T-helper 2 cell treated with Interferon-gamma antibody and Interleukin-4, amounts not matched to agents 5 μg/mL and 100 μg/mL, for 36 hours (primary cell): ENCODE measurements at regions not wholly inside any gene's neighbourhood (a gene's known extent, or its start where the extent isn't known, plus 50 kb on each side); places are given as distances from the start of the nearest gene placed in this dataset.
A peak's percentile ranks its signal among the peaks of the same experiment; 100 is the strongest.

Experiments
- DNase-seq: peaks from one replicate; pipeline ENCODE4 v3.0.0; 2021; ENCODE audit warnings: low spot score
- H3K27ac Mint-ChIP-seq: one replicate; pipeline ENCODE4 v1.8.0; 2021; ENCODE audit warnings: mild to moderate bottlenecking, mixed read lengths
- H3K27me3 Mint-ChIP-seq: one replicate; pipeline ENCODE4 v1.8.0; 2021; ENCODE audit warnings: low read depth, mixed read lengths
- H3K36me3 Mint-ChIP-seq: one replicate; pipeline ENCODE4 v1.8.0; 2021; ENCODE audit warnings: low read depth, mixed read lengths
- H3K4me1 Mint-ChIP-seq: one replicate; pipeline ENCODE4 v1.8.0; 2021; ENCODE audit warnings: low read depth, mixed read lengths
- H3K4me3 Mint-ChIP-seq: one replicate; pipeline ENCODE4 v1.8.0; 2022; ENCODE audit warnings: mild to moderate bottlenecking, moderate library complexity, mixed read lengths
- H3K9me3 Mint-ChIP-seq: one replicate; pipeline ENCODE4 v1.8.0; 2021; ENCODE audit warnings: mixed read lengths

DNA sequence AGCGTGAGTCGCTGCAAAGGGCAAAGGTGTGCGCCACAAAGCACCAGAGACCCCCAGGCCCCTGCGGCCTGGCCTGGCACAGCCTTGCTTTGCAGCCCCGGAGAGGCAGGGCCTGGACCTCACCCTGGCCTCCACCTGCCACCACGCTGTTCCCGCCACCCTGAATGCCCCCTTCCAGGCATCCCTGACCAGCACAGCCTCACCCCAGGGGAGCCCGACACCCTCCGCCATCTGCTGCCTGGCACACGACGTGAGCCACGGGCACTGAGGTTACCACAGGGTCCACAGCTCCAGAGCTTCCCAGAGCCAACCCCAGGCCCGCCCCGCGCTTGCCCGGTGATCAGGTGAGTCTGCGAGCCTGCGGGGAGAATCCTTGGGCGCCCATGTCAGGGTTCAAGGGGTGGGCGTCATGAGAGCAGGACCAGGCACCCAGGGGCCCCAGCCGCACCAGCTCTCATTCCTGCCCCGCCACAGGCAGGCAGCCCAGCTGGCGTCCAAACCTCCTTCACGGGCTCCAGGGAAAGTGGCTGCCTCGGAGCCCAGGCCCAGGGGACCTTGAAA, 171.3 kb downstream of the BRD1 start:
- DNase-seq, result no peak

DNA sequence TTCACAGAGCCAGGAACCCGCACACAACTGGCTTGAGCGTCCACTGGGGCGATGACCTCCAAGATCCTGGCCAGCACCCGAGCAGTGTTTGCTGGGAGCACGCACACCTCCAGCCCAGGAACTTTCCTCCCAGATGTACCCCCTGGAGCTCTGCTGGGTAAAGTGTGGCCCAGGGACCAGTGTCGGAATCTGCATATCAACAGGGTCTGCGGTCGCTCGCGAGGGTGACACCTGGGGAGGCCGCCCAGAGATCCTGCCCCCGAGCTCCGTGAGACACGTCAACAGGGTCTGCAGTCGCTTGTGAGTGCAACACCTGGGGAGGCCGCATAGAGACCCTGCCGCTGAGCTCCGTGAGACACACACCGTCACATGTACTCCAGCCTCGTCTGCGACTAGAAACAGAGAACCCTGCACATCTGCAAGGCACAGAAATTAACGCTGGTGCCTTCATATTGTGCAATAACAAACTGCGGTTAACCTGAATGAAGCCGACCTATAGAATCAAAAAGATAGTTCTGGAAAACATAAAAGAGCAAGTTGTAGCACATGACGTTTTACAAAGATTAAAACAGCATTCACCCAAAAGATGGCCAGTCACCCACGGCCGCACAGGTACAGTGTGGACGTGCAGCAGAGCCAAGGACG, 172.4 kb downstream of the BRD1 start:
- Mint-ChIP-seq H3K27ac (no peak overlapping the region), H3K9me3 (no peaks in the 10 kb centered on the region), H3K36me3 (peaks cover 25% of the 10 kb centered on the region), H3K4me1 (peaks cover 17% of the 10 kb centered on the region), H3K4me3 (peak overlapping the region; percentile 90), H3K27me3 (no peaks in the 10 kb centered on the region)
- no peak for DNase-seq

More for the DNA sequence above, 171.3 kb downstream of the BRD1 start:
- no peaks in the 10 kb centered on the region for H3K27me3 Mint-ChIP-seq
- peaks cover 17% of the 10 kb centered on the region for H3K4me1 Mint-ChIP-seq
- no peaks in the 10 kb centered on the region for H3K9me3 Mint-ChIP-seq
- H3K36me3 Mint-ChIP-seq, result peaks cover 21% of the 10 kb centered on the region
- peak overlapping the region; percentile 90 for H3K4me3 Mint-ChIP-seq
- no peak overlapping the region for H3K27ac Mint-ChIP-seq

DNA sequence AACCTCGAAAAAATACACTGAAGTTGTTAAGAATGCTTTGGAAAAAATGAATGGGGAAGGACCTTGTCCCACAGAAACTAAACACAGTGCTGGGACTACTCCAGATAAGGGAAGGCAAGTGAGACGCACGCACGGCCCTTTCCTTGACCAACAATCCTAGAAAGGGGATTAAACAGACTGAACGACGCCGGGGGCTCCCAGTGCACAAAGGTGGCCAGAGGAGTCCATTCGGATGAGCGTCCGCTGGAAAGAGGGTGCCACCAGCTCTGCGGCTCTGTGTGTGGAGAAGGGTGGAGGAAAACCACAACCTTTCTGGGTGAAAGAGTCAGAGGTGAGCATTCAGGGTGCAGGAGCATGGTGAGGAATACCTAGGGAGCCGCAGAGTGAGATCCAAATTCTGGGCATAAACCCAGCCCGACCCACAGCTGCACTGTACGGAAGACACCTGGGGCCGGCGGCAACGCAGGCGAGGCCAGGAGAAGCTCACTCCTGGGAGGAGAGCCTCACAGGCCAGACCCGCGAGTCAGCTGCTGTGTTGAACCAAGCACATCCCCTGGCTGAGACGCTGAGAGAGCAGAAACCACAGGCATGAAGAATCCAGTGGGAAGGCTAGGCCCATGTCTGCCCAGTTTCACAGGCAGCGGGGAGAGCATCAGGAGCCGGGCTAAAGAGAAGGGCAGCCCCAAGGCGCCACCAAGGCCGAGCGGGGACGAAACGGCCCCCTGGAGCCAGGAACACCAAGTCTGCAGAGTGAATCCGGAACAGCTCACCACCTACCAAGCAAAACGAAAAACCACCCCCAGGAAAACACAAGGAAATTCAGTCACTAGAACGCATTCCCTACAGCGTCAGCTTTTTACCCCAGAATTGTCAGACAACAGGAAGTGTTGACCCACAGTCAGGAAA, 177.1 kb downstream of the BRD1 start:
- H3K4me1 Mint-ChIP-seq, result peaks cover 7% of the 10 kb centered on the region
- H3K4me3 Mint-ChIP-seq, result no peak overlapping the region
- no peak for DNase-seq
- no peaks in the 10 kb centered on the region for H3K9me3 Mint-ChIP-seq
- H3K27me3 Mint-ChIP-seq, result no peaks in the 10 kb centered on the region
- H3K27ac Mint-ChIP-seq, result no peak overlapping the region
- H3K36me3 Mint-ChIP-seq, result peaks cover 20% of the 10 kb centered on the region

DNA sequence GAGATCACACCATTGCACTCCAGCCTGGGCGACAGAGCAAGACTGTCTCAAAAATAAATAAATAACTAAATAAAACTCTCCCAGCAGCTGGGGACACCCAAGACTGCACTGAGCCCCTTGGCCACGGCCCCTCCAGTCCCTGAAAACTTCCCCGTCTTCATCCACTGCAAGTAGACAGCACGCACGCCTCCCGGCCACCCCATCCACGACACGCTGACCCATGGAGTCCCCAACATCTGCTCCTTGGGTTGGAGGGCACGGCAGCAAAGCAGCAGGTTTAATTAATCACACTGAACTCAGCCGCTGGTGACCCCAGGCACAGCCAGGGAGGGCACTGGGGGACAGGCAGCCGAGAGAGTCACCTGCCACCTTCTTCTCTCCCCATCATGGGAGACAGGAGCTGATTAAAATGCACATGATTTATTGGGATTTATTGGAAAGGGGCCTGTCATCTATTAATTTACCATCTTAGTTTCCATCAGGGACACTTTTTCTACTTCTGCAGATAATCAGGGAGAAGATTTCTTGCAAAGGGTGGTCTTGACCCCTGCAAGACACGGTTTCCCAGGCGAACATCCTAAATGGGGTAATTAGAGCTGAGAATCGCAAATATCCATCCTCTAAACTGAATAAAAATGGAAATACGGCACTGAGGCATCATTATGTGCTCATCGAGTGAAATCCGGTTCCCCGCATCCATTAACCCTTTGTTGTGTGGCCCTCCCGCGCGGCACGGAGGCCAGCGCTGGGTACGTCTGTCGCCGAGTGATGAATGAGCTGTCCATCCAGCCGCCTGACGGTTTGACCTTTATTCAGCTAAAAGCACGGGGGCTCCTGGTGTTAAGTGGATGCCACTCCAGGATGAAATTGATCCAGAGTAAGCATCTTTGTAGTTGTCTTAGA, 178.3 kb downstream of the BRD1 start:
- no peak for DNase-seq
- Mint-ChIP-seq H3K4me3 (no peak overlapping the region), H3K27ac (no peak overlapping the region), H3K9me3 (no peaks in the 10 kb centered on the region), H3K36me3 (peaks cover 17% of the 10 kb centered on the region), H3K27me3 (no peaks in the 10 kb centered on the region), H3K4me1 (no peaks in the 10 kb centered on the region)

DNA sequence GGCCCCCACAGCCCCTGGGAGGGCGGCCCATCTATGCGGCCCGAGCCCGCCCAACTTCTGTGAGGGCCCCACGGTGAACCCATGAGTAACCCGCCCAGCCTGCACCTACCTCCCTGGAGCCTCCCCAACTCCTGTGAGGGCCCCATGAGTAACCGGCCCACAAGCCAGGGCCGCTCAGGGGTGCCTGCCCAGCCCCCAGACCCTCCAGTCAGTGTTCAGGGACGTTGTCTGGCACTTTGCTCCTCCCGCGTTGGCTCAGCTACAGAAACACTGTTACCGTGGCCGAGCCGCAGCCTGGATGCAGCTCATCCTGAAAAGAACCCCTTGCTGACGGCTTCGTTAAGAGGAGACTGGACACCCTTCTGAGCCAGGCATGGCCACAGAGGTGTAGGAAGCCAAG, 179.6 kb downstream of the BRD1 start:
- peaks cover 14% of the 10 kb centered on the region for H3K36me3 Mint-ChIP-seq
- no peaks in the 10 kb centered on the region for H3K9me3 Mint-ChIP-seq
- no peak for DNase-seq
- no peak overlapping the region for H3K4me3 Mint-ChIP-seq
- H3K4me1 Mint-ChIP-seq, result no peaks in the 10 kb centered on the region
- H3K27ac Mint-ChIP-seq, result no peak overlapping the region
- no peaks in the 10 kb centered on the region for H3K27me3 Mint-ChIP-seq

DNA sequence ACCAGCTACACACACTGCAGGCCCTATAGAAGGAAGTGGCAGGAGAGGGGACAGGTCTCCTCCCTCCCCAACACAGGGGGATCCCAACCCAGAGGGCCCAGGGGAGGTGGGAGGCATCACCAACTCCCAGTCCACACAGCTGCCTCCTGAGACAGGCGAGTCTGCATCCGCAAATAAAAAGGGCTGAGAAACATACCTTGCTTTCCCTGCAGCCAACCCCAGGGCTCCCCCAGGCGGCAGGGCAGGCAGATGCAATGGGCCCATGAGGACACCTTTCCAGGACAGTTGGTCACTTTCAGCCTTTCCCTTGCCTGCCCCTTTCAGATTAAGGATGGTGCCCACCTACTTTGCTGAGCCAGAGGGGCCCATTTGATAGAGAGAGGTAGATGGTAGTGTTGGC, 180.0 kb downstream of the BRD1 start:
- no peaks in the 10 kb centered on the region for H3K9me3 Mint-ChIP-seq
- no peak overlapping the region for H3K4me3 Mint-ChIP-seq
- no peak for DNase-seq
- no peak overlapping the region for H3K27ac Mint-ChIP-seq
- peaks cover 13% of the 10 kb centered on the region for H3K36me3 Mint-ChIP-seq
- H3K27me3 Mint-ChIP-seq, result no peaks in the 10 kb centered on the region
- H3K4me1 Mint-ChIP-seq, result no peaks in the 10 kb centered on the region

DNA sequence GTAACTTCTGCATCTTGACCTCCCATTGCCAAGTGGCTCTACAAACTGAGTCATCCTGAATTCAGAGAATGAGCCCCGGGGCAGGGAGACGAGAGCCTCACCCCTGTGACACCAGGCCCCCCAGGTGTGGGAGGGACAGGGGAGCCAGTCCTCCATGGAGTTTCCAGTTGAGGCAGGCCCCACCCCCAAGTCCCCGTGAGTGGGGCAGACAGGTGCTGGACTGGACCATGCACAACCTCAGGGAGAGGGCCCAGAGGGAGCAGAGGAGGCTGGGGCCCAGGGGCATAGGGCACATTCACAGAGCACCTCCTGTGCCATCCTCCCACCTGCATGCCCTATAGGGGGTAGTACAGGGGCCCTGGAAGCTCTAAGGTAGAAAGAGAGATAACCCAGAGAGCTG, 180.8 kb downstream of the BRD1 start:
- no peaks in the 10 kb centered on the region for H3K27me3 Mint-ChIP-seq
- no peak overlapping the region for H3K27ac Mint-ChIP-seq
- no peak overlapping the region for H3K4me3 Mint-ChIP-seq

DNA sequence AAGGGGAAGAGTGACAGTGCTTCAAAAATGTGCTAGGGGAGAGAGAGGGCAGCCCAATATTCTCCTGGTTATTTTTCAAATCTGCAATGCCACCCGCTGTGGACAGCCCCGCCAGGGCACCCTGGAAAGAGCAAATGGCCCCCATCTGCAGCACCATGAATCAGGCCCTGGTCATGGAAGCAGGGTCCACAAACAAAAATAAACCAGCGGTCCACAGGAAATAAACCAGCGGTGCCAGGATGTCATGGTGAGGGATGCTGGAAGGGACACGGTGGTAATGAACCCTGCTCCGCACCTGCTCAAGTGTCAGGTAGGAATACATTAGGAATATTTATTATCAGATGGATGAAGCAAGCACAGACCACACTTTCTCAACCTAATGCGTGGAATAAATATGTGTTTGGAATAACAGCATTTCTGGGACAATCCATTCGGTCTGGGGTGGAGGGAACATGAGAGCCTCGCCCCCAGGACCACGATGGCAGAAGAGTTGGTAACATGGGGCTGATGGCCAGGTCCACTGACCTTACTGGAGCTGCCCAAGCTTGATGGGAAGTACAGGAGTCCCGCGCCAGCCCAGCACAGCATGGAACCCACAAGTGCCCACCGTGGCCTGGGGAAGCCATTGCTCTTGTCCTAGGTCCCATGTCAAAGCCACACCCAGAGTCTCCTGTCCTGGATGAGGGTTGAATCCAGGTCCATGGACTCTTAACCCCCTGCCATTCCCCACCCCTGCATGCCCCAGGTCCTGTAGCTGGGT, 181.7 kb downstream of the BRD1 start:
- Mint-ChIP-seq H3K36me3 (peaks cover 11% of the 10 kb centered on the region), H3K4me3 (no peak overlapping the region), H3K27me3 (no peaks in the 10 kb centered on the region), H3K27ac (no peak overlapping the region), H3K4me1 (no peaks in the 10 kb centered on the region), H3K9me3 (no peaks in the 10 kb centered on the region)
- DNase-seq, result no peak

More for the DNA sequence above, 180.8 kb downstream of the BRD1 start:
- H3K9me3 Mint-ChIP-seq, result no peaks in the 10 kb centered on the region
- no peak for DNase-seq
- H3K4me1 Mint-ChIP-seq, result no peaks in the 10 kb centered on the region
- peaks cover 11% of the 10 kb centered on the region for H3K36me3 Mint-ChIP-seq

DNA sequence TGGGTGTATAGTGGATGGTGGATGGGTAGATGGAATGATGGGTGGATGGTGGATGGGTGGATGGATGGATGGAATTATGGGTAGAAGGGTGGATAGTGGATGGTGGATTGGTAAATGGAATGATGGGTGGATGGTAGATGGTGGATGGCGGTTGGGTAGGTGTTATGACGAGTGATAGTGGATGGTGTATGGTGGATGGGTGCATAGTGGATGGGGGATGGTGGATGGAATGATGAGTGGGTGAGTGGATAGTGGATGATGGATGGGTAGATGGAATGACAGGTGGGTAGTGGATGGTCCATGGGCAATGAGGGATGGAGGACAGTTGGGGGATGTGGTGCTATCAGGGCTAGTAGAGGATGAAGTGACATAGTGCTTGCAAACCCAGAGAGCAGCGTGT, 182.4 kb downstream of the BRD1 start:
- H3K4me3 Mint-ChIP-seq, result no peak overlapping the region
- no peaks in the 10 kb centered on the region for H3K9me3 Mint-ChIP-seq
- H3K36me3 Mint-ChIP-seq, result peaks cover 7% of the 10 kb centered on the region
- H3K27me3 Mint-ChIP-seq, result no peaks in the 10 kb centered on the region
- DNase-seq, result no peak
- no peak overlapping the region for H3K27ac Mint-ChIP-seq
- no peaks in the 10 kb centered on the region for H3K4me1 Mint-ChIP-seq

DNA sequence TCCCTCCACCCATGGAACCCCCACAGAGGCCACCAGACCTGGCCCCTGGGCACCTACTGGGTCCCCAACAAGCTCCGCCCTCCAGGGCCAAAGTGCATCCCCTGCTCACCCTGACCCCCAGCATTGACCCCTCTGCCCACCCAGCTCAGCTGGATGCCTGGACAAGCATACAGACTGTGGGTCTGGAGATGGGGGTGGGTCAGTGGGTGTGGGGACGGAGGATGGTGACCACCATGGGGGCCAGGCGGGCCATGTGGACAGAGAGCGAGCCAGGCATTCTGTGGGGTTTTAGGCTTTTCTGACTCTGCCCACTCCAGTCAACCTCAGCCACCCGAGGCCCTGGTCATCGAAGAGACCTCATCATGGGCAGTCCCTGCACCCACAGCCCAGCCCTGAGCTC, 183.7 kb downstream of the BRD1 start:
- Mint-ChIP-seq H3K4me3 (no peak overlapping the region), H3K27me3 (no peaks in the 10 kb centered on the region), H3K9me3 (no peaks in the 10 kb centered on the region), H3K27ac (no peak overlapping the region), H3K36me3 (peaks cover 7% of the 10 kb centered on the region), H3K4me1 (no peaks in the 10 kb centered on the region)
- no peak for DNase-seq

DNA sequence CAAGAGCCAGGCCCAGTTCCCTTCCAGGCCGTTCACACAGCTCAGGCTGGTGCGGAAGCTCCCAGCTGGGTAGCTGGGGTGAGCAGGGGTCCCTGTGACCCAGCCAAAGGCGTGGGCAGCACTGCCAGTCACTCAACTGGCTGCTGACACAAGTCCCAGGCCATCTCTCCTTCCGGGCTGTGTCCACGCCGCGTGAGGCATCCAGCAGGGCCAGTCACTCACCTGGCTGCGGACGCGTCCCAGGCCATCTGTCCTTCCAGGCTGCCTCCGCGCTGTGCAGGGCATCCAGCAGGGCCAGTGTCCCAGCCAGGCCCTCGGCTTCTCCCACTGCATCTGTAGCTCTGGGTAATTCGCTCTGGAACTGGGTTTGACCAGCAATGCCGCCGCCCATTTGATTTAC, 184.2 kb downstream of the BRD1 start:
- Mint-ChIP-seq H3K4me1 (no peaks in the 10 kb centered on the region), H3K9me3 (no peaks in the 10 kb centered on the region), H3K36me3 (peaks cover 7% of the 10 kb centered on the region), H3K4me3 (no peak overlapping the region), H3K27ac (no peak overlapping the region), H3K27me3 (no peaks in the 10 kb centered on the region)
- DNase-seq, result no peak

DNA sequence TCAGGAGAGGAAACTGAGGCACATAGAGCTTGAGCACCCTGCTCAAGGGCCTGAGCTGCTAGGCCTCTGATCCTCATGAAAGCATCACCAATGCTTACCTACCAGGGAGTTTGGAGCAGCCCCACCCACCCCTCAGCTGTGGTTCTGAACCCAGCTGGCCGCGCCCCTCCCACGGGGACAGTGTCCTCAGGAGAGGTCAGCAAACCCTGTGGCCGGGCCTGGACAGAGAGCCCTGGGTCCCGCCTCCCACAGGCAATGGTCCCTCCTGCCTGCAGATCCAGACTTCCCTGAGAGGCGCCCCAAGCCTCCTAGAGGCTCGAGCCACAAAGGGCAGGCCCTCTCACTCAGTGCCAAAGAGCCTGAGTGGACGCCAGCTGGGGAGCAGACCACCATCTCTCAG, 184.9 kb downstream of the BRD1 start:
- Mint-ChIP-seq H3K27me3 (no peaks in the 10 kb centered on the region), H3K4me1 (no peaks in the 10 kb centered on the region), H3K4me3 (no peak overlapping the region), H3K27ac (no peak overlapping the region), H3K36me3 (peaks cover 7% of the 10 kb centered on the region), H3K9me3 (no peaks in the 10 kb centered on the region)
- no peak for DNase-seq

DNA sequence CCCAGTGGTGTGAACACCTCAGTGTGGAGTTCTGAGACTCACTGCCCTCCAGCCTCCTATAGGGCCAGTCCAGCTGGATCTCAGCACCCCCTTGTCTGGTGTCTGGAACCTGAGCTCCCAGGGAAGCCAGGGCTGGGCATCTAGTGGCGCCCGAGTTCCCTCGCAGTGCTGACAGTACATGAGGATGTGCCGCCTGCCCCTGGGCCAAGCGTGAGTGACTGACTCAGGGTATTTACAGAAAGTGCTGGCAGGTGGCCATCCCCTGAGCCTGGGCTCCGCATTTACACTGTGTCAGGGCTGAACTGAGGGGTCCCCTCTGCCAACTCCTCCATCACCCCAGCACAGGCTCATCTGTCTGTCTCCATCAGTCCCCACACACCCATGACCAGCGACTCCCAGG, 185.3 kb downstream of the BRD1 start:
- Mint-ChIP-seq H3K4me3 (no peak overlapping the region), H3K27me3 (no peaks in the 10 kb centered on the region), H3K36me3 (peaks cover 7% of the 10 kb centered on the region), H3K27ac (no peak overlapping the region), H3K9me3 (no peaks in the 10 kb centered on the region), H3K4me1 (no peaks in the 10 kb centered on the region)
- DNase-seq, result no peak
